HCT116 (cell line): ENCODE measurements at regions not wholly inside any gene's neighbourhood (a gene's known extent, or its start where the extent isn't known, plus 50 kb on each side); places are given as distances from the start of the nearest gene placed in this dataset.

Experiments used
- ATAC-seq: fragments of 200-7000 bp; cut with Tn5 transposase; 2 replicates; pipeline ENCODE4 v1.9.1; 2020; ENCODE audit warnings: mild to moderate bottlenecking, moderate library complexity
- BruUV-seq: library from RNA; stranded (reverse); fragments of 400-500 nt; replicated peaks from 2 replicates; lab custom pipeline; 2021; lab: Mats Ljungman, UMichigan
- CTCF ChIA-PET: fragments of 300-600 bp; sonication (Branson Sonifier 250); formaldehyde crosslinking; loops from one replicate; lab custom pipeline; 2021; ENCODE audit warnings: antibody characterized with exemption; lab: Charles Lee
- POLR2A ChIA-PET: fragments of 300-600, 350-600 bp; sonication (Branson Sonifier 250); formaldehyde crosslinking; loops from one replicate; lab custom pipeline; 2021; ENCODE audit warnings: antibody characterized with exemption; lab: Charles Lee
- RAD21 ChIA-PET, 2 experiments: fragments of 300-600 bp; sonication (Branson Sonifier 250); formaldehyde crosslinking; loops; one replicate each; lab custom pipeline; 2023; ENCODE audit warnings: low total read pairs in 2 of 2; ENCODE audit not compliant: uncharacterized antibody in 2 of 2, unreplicated experiment in 2 of 2, low non-redundant PET in 1 of 2; lab: Charles Lee
- DNase-seq: peaks from one replicate; pipeline ENCODE4 v3.0.0-alpha.2; 2010; ENCODE audit warnings: low read depth, low spot score
- H2AFZ ChIP-seq: fragments of 200-600 bp; shearing (Covaris generic), sonication (generic); 2 replicates; pipeline ENCODE4 v1.6.1; 2017; ENCODE audit warnings: low read depth, mixed run types, mixed read lengths, antibody characterized with exemption, low read length; ENCODE audit not compliant: poor library complexity, severe bottlenecking
- H3K27ac ChIP-seq: 2 replicates; pipeline ENCODE4 v1.5.1; 2012; ENCODE audit warnings: low read depth, low read length
- H3K27me3 ChIP-seq: fragments of 200-600 bp; sonication (generic); 2 replicates; pipeline ENCODE4 v1.6.1; 2016; ENCODE audit warnings: mixed run types, low read length, mixed read lengths; ENCODE audit not compliant: insufficient read depth
- H3K36me3 ChIP-seq, 2 experiments: fragments of 200-500 bp in 1 of 2; fragments of 200-600 bp in 1 of 2; sonication (Bioruptor generic) in 1 of 2; sonication (generic) in 1 of 2; 2 replicates each; pipeline versions ENCODE4 v1.5.1 to v1.6.1; 2014 to 2016; ENCODE audit warnings: low read length in 2 of 2, inconsistent platforms in 1 of 2, mixed read lengths in 1 of 2, mixed run types in 1 of 2; ENCODE audit not compliant: insufficient read depth in 2 of 2, control insufficient read depth in 1 of 2
- H3K4me1 ChIP-seq, 2 experiments: fragments of 200-600 bp in 1 of 2; sonication (generic) in 1 of 2; 2 replicates each; pipeline versions ENCODE4 v1.5.1 to v1.6.1; 2012 to 2017; ENCODE audit warnings: low read length in 2 of 2, inconsistent platforms in 1 of 2, mild to moderate bottlenecking in 1 of 2, mixed read lengths in 1 of 2, mixed run types in 1 of 2, moderate library complexity in 1 of 2; ENCODE audit not compliant: insufficient read depth in 2 of 2, control insufficient read depth in 1 of 2
- H3K4me2 ChIP-seq: fragments of 200-600 bp; sonication (generic); 2 replicates; pipeline ENCODE4 v1.6.1; 2017; ENCODE audit warnings: mixed run types, low read length, mixed read lengths
- H3K4me3 ChIP-seq, 2 experiments: fragments of 200-600 bp in 1 of 2; sonication (generic) in 1 of 2; replicated peaks in 1 of 2; 2 replicates each; pipeline ENCODE4 v1.5.1; 2011 to 2016; ENCODE audit warnings: low read length in 2 of 2, control low read depth in 1 of 2, low read depth in 1 of 2, mild to moderate bottlenecking in 1 of 2, mixed read lengths in 1 of 2, mixed run types in 1 of 2
- H3K79me2 ChIP-seq: fragments of 200-600 bp; sonication (generic); 2 replicates; pipeline ENCODE4 v1.6.1; 2017; ENCODE audit warnings: mild to moderate bottlenecking, mixed run types, low read length, moderate library complexity, mixed read lengths; ENCODE audit not compliant: insufficient read depth
- H3K9ac ChIP-seq: fragments of 200-600 bp; sonication (generic); 2 replicates; pipeline ENCODE4 v1.6.1; 2016; ENCODE audit warnings: low read length, mixed read lengths
- H3K9me2 ChIP-seq: fragments of 200-600 bp; sonication (generic), shearing (Covaris generic); 2 replicates; pipeline ENCODE4 v1.6.1; 2017; ENCODE audit warnings: mixed run types, mild to moderate bottlenecking, moderate library complexity; ENCODE audit not compliant: insufficient read depth
- H3K9me3 ChIP-seq, 2 experiments: fragments of 200-500 bp in 1 of 2; fragments of 200-600 bp in 1 of 2; sonication (Bioruptor generic) in 1 of 2; sonication (generic) in 1 of 2; 2 replicates each; pipeline ENCODE4 v1.6.1; 2014 to 2017; ENCODE audit warnings: low read length in 2 of 2, mixed read lengths in 2 of 2, inconsistent platforms in 1 of 2, low read depth in 1 of 2, mild to moderate bottlenecking in 1 of 2, mixed run types in 1 of 2, moderate library complexity in 1 of 2; ENCODE audit not compliant: control insufficient read depth in 1 of 2, insufficient read depth in 1 of 2
- H4K20me1 ChIP-seq: fragments of 200-600 bp; sonication (generic), shearing (Covaris generic); 2 replicates; pipeline ENCODE4 v1.6.1; 2017; ENCODE audit warnings: mixed run types, mild to moderate bottlenecking, moderate library complexity; ENCODE audit not compliant: insufficient read depth
- CEBPB ChIP-seq: IDR thresholded peaks from 2 replicates; pipeline ENCODE4 v1.6.1; 2012; ENCODE audit warnings: low read depth
- CTCF ChIP-seq, 3 experiments: fragments of 200-600 bp in 1 of 3; sonication (generic) in 1 of 3; IDR thresholded peaks in 2 of 3; conservative IDR thresholded peaks in 1 of 3; 2 replicates each; pipeline ENCODE4 v1.5.1; 2012 to 2017; ENCODE audit warnings: low read depth in 2 of 3, low read length in 2 of 3, antibody characterized with exemption in 1 of 3, borderline replicate concordance in 1 of 3, control low read depth in 1 of 3, mild to moderate bottlenecking in 1 of 3, mixed read lengths in 1 of 3, mixed run types in 1 of 3, moderate library complexity in 1 of 3; ENCODE audit not compliant: insufficient read depth in 1 of 3
- EGR1 ChIP-seq: IDR thresholded peaks from 2 replicates; pipeline ENCODE4 v1.6.1; 2012; ENCODE audit warnings: low read depth
- ELF1 ChIP-seq: IDR thresholded peaks from 2 replicates; pipeline ENCODE4 v1.6.1; 2012; ENCODE audit warnings: low read depth, borderline replicate concordance
- FOSL1 ChIP-seq: IDR thresholded peaks from 2 replicates; pipeline ENCODE4 v1.6.1; 2012; ENCODE audit warnings: low read depth
- JUND ChIP-seq: IDR thresholded peaks from 2 replicates; pipeline ENCODE4 v1.6.1; 2012
- MAX ChIP-seq: IDR thresholded peaks from 2 replicates; pipeline ENCODE4 v1.6.1; 2012
- SIN3A ChIP-seq: IDR thresholded peaks from 2 replicates; pipeline ENCODE4 v1.6.1; 2012; ENCODE audit warnings: low read depth
- SP1 ChIP-seq: IDR thresholded peaks from 2 replicates; pipeline ENCODE4 v1.6.1; 2012; ENCODE audit warnings: low read depth
- SRF ChIP-seq: IDR thresholded peaks from 2 replicates; pipeline ENCODE4 v1.6.1; 2012; ENCODE audit warnings: low read depth
- YY1 ChIP-seq: IDR thresholded peaks from 2 replicates; pipeline ENCODE4 v1.6.1; 2011; ENCODE audit warnings: low read length, low read depth, moderate library complexity, mild to moderate bottlenecking; ENCODE audit not compliant: insufficient replicate concordance; ENCODE audit errors: extremely low read depth
- ZBTB33 ChIP-seq: IDR thresholded peaks from 2 replicates; pipeline ENCODE4 v1.6.1; 2011; ENCODE audit warnings: mild to moderate bottlenecking, low read length, moderate library complexity; ENCODE audit not compliant: insufficient replicate concordance; ENCODE audit errors: extremely low read depth
- intact Hi-C: fragments of 100-400 bp; cut with micrococcal nuclease; formaldehyde crosslinking; loops from 2 replicates; pipeline ENCODE4 v1.10.0; 2022

- no peaks in the 10 kb centered on the region for H3K36me3 ChIP-seq
- DNase-seq = no peak
- H3K9me2 ChIP-seq = no peaks in the 10 kb centered on the region
- ChIA-PET RAD21 (no interaction called here), CTCF (no interaction called here), POLR2A (no interaction called here)
- H3K27me3 ChIP-seq = peaks cover 5% of the 10 kb centered on the region
- intact Hi-C loops = no loop called here
- no peak overlapping the region for H3K9ac ChIP-seq
- no peak overlapping the region for H3K27ac ChIP-seq
- peaks cover 0 to 7% of the 10 kb centered on the region in 2 experiments; a peak in 3 of 4 replicates for H3K4me1 ChIP-seq
- no peaks in the 10 kb centered on the region for H3K79me2 ChIP-seq
- ATAC-seq = no peak
- BruUV-seq = no TSS peak
- H3K4me3 ChIP-seq = no peak overlapping the region
- no peak for TF ChIP-seq SRF
- no peak for TF ChIP-seq CTCF (IDR thresholded peaks at IDR 0.05 in 2 of 3, conservative IDR thresholded peaks at IDR 0.05 in 1 of 3; ENCODE audit: borderline replicate concordance in 1 of 3, insufficient read depth in 1 of 3, low read depth in 2 of 3, low read length in 2 of 3)
- TF ChIP-seq ELF1 = no peak
- no peak for TF ChIP-seq MAX
- no peak for TF ChIP-seq YY1
- H2AFZ ChIP-seq = no peak overlapping the region
- no peaks in the 10 kb centered on the region for H3K9me3 ChIP-seq
- no peaks in the 10 kb centered on the region for H4K20me1 ChIP-seq
- no peak overlapping the region for H3K4me2 ChIP-seq
These were observed 233.0 kb upstream of the TCERG1L start for GRCh38 chr10:131544495-131544894.

GRCh38 chr10:131546086-131546810 lies 234.7 kb upstream of the TCERG1L start:
- POLR2A ChIA-PET = no interaction called here
- Histone ChIP-seq H3K9ac (no peak overlapping the region), H3K4me2 (no peak overlapping the region), H3K9me2 (no peaks in the 10 kb centered on the region), H2AFZ (no peak overlapping the region), H3K4me1 (peaks cover 0 to 7% of the 10 kb centered on the region in 2 experiments; a peak in 3 of 4 replicates), H3K9me3 (no peaks in the 10 kb centered on the region), H3K27ac (no peak overlapping the region), H4K20me1 (no peaks in the 10 kb centered on the region), H3K36me3 (no peaks in the 10 kb centered on the region), H3K79me2 (no peaks in the 10 kb centered on the region), H3K27me3 (peaks cover 12% of the 10 kb centered on the region), H3K4me3 (no peak overlapping the region)
- intact Hi-C loops = no loop called here
- DNase-seq = peak; percentile 53
- peak; percentile 97 for ATAC-seq
- no TSS peak for BruUV-seq
- RAD21 ChIA-PET = no interaction called here
- TF ChIP-seq SIN3A (no peak), EGR1 (no peak), ELF1 (no peak), JUND (peak; percentile 61), FOSL1 (peak; percentile 68), ZBTB33 (no peak), CEBPB (peak; percentile 72), SP1 (peak; percentile 54)
- CTCF ChIA-PET = interaction anchor here (1.0 kb wide), 1 partner anchor 24 kb away, joined by 3 read pairs; no protein-coding TSS in a partner anchor
